Fibroblast of lung (primary cell): ENCODE measurements at regions not wholly inside any gene's neighbourhood (a gene's known extent, or its start where the extent isn't known, plus 50 kb on each side); places are given as distances from the start of the nearest gene placed in this dataset.

Experiments used
- DNase-seq, 2 donors: peaks; one replicate each; pipeline versions ENCODE4 v3.0.0 to v3.0.0-alpha.2; 2010; ENCODE audit warnings: low read depth in 2 of 2
- H2AFZ ChIP-seq: 2 replicates; pipeline ENCODE4 v1.5.1; 2012; ENCODE audit warnings: low read length, control low read depth, inconsistent platforms
- H3K27ac ChIP-seq: 2 replicates; pipeline ENCODE4 v1.5.1; 2011; ENCODE audit warnings: low read length, control low read depth; ENCODE audit not compliant: insufficient read depth
- H3K27me3 ChIP-seq: 2 replicates; pipeline ENCODE4 v1.5.1; 2011; ENCODE audit warnings: mild to moderate bottlenecking, low read length; ENCODE audit not compliant: control insufficient read depth, insufficient read depth
- H3K36me3 ChIP-seq: 2 replicates; pipeline ENCODE4 v1.5.1; 2011; ENCODE audit warnings: low read length; ENCODE audit not compliant: control insufficient read depth, insufficient read depth
- H3K4me1 ChIP-seq: 2 replicates; pipeline ENCODE4 v1.5.1; 2011; ENCODE audit warnings: low read length; ENCODE audit not compliant: control insufficient read depth, insufficient read depth; ENCODE audit errors: extremely low read depth
- H3K4me2 ChIP-seq: 2 replicates; pipeline ENCODE4 v1.5.1; 2011; ENCODE audit warnings: low read length, control low read depth; ENCODE audit not compliant: insufficient read depth; ENCODE audit errors: extremely low read depth
- H3K4me3 ChIP-seq, 4 experiments: fragments of 200-600 bp in 1 of 4; sonication (generic) in 1 of 4; replicated peaks in 1 of 4; 2 replicates each; pipeline ENCODE4 v1.5.1; 2011 to 2016; ENCODE audit warnings: low read length in 4 of 4, low read depth in 3 of 4, mild to moderate bottlenecking in 3 of 4, control low read depth in 2 of 4, inconsistent platforms in 1 of 4, mixed read lengths in 1 of 4; ENCODE audit not compliant: insufficient read depth in 1 of 4; ENCODE audit errors: control extremely low read depth in 1 of 4
- H3K79me2 ChIP-seq: 2 replicates; pipeline ENCODE4 v1.5.1; 2012; ENCODE audit warnings: mild to moderate bottlenecking, low read length, inconsistent platforms; ENCODE audit not compliant: control insufficient read depth, insufficient read depth
- H3K9ac ChIP-seq: 2 replicates; pipeline ENCODE4 v1.5.1; 2011; ENCODE audit warnings: mild to moderate bottlenecking, low read length, control low read depth; ENCODE audit not compliant: insufficient read depth
- H3K9me3 ChIP-seq: 2 replicates; pipeline ENCODE4 v1.5.1; 2012; ENCODE audit warnings: low read depth, low read length; ENCODE audit not compliant: control insufficient read depth, insufficient read depth
- H4K20me1 ChIP-seq: 2 replicates; pipeline ENCODE4 v1.5.1; 2011; ENCODE audit warnings: low read length; ENCODE audit not compliant: control insufficient read depth, insufficient read depth; ENCODE audit errors: extremely low read depth
- EZH2 ChIP-seq: IDR thresholded peaks from 2 replicates; pipeline ENCODE4 v1.5.1; 2012; ENCODE audit warnings: low read length, control low read depth, mild to moderate bottlenecking; ENCODE audit errors: missing control alignments
- TF ChIP-seq, protein P1 (sequence below), 2 donors: IDR thresholded peaks in 1 of 2; conservative IDR thresholded peaks in 1 of 2; 1 replicate in 1 of 2; 2 replicates in 1 of 2; pipeline ENCODE4 v1.5.1; 2011 to 2012; ENCODE audit warnings: low read length in 2 of 2, control low read depth in 1 of 2, inconsistent platforms in 1 of 2, low read depth in 1 of 2, mild to moderate bottlenecking in 1 of 2

DNA sequence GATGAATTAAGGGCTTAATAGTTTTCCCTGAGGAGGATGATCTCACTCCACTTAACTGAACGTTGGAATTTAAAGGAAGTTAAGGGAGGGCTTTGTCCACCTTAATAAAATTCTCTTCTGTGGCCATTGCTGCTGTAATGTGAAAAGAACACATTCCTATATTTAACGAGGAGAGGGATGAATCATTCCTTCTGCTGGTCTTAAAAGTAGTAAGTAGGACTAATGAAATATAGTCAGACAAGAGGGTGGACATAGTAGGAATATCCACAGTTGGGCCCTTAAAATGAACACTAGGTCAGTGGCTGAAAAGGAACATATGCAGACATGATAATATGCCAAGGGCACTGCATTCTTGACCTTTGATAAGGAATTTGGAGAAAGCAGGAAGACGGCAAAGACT, 405.6 kb downstream of the PMP22 start:
- Histone ChIP-seq H3K79me2 (no peaks in the 10 kb centered on the region), H3K4me3 (no peak overlapping the region), H3K27me3 (no peaks in the 10 kb centered on the region), H3K27ac (no peak overlapping the region), H3K4me2 (no peak overlapping the region), H3K36me3 (no peaks in the 10 kb centered on the region), H4K20me1 (no peaks in the 10 kb centered on the region), H2AFZ (no peak overlapping the region), H3K4me1 (no peaks in the 10 kb centered on the region), H3K9me3 (no peaks in the 10 kb centered on the region), H3K9ac (no peak overlapping the region)
- TF ChIP-seq, protein P1, sequence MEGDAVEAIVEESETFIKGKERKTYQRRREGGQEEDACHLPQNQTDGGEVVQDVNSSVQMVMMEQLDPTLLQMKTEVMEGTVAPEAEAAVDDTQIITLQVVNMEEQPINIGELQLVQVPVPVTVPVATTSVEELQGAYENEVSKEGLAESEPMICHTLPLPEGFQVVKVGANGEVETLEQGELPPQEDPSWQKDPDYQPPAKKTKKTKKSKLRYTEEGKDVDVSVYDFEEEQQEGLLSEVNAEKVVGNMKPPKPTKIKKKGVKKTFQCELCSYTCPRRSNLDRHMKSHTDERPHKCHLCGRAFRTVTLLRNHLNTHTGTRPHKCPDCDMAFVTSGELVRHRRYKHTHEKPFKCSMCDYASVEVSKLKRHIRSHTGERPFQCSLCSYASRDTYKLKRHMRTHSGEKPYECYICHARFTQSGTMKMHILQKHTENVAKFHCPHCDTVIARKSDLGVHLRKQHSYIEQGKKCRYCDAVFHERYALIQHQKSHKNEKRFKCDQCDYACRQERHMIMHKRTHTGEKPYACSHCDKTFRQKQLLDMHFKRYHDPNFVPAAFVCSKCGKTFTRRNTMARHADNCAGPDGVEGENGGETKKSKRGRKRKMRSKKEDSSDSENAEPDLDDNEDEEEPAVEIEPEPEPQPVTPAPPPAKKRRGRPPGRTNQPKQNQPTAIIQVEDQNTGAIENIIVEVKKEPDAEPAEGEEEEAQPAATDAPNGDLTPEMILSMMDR (conservative IDR thresholded peaks at IDR 0.05 in 1 of 2, IDR thresholded peaks at IDR 0.05 in 1 of 2; ENCODE audit: low read depth in 1 of 2, low read length in 2 of 2): no peak
- no peak for TF ChIP-seq EZH2
- DNase-seq: no peak

GRCh38 chr17:14856176-14856575, 408.9 kb downstream of the PMP22 start:
- no peaks in the 10 kb centered on the region for H3K79me2 ChIP-seq
- no peaks in the 10 kb centered on the region for H4K20me1 ChIP-seq
- no peaks in the 10 kb centered on the region for H3K36me3 ChIP-seq
- H3K27ac ChIP-seq: no peak overlapping the region
- no peaks in the 10 kb centered on the region for H3K27me3 ChIP-seq
- no peak for DNase-seq
- no peaks in the 10 kb centered on the region for H3K4me1 ChIP-seq
- H3K4me2 ChIP-seq: no peak overlapping the region
- no peak overlapping the region for H3K4me3 ChIP-seq
- no peak overlapping the region for H2AFZ ChIP-seq
- H3K9ac ChIP-seq: no peak overlapping the region
- no peaks in the 10 kb centered on the region for H3K9me3 ChIP-seq
- TF ChIP-seq, protein P1 (conservative IDR thresholded peaks at IDR 0.05 in 1 of 2, IDR thresholded peaks at IDR 0.05 in 1 of 2; ENCODE audit: low read depth in 1 of 2, low read length in 2 of 2): no peak
- no peak for TF ChIP-seq EZH2

DNA sequence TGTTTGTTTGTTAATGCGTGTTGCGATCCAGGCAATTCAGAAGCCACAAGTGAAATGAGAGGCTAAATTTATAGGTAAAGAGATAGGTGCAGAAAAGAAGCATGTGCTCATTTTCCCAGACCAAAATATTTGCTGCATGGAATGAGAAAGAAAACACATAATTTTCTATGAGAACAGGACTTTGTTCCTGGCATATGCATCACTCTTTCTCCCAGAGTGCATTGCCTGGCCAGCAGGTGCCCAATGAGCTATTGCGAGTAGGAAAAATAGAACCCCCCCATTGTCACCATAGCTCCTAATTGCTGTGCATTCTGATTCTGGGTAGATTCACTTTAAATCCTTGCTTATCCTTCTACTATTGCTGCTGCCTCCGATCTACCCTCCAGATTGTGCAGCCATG, 410.4 kb downstream of the PMP22 start:
- no peak for DNase-seq
- no peak overlapping the region for H3K9ac ChIP-seq
- H3K9me3 ChIP-seq: no peaks in the 10 kb centered on the region
- H4K20me1 ChIP-seq: no peaks in the 10 kb centered on the region
- H3K36me3 ChIP-seq: no peaks in the 10 kb centered on the region
- no peaks in the 10 kb centered on the region for H3K4me1 ChIP-seq
- H3K4me2 ChIP-seq: no peak overlapping the region
- H3K4me3 ChIP-seq: no peak overlapping the region
- no peaks in the 10 kb centered on the region for H3K79me2 ChIP-seq
- H3K27ac ChIP-seq: no peak overlapping the region
- H2AFZ ChIP-seq: no peak overlapping the region
- TF ChIP-seq, protein P1 (conservative IDR thresholded peaks at IDR 0.05 in 1 of 2, IDR thresholded peaks at IDR 0.05 in 1 of 2; ENCODE audit: low read depth in 1 of 2, low read length in 2 of 2): no peak
- TF ChIP-seq EZH2: no peak
- H3K27me3 ChIP-seq: no peaks in the 10 kb centered on the region
